Psoas muscle (tissue), 7 donors: ENCODE measurements at regions not wholly inside any gene's neighbourhood (a gene's known extent, or its start where the extent isn't known, plus 50 kb on each side); places are given as distances from the start of the nearest gene placed in this dataset.
A peak's percentile ranks its signal among the peaks of the same experiment; 100 is the strongest.

Source experiments
- ATAC-seq, 4 donors: fragments of 200-7000 bp; cut with Tn5 transposase; one replicate each; pipeline ENCODE4 v1.9.1; 2020; ENCODE audit warnings: moderate library complexity in 3 of 4, mild to moderate bottlenecking in 2 of 4
- DNase-seq, 2 donors: peaks; one replicate each; pipeline ENCODE4 v3.0.0-alpha.2; 2020
- H3K27ac ChIP-seq: fragments of 200-600 bp; one replicate; pipeline ENCODE4 v1.8.0; 2022
- H3K27me3 ChIP-seq, 3 donors: fragments of 200-600 bp in 1 of 3; one replicate each; pipeline versions ENCODE4 v1.6.1 to v1.8.0; 2013 to 2022; ENCODE audit warnings: low read length in 2 of 3, mild to moderate bottlenecking in 2 of 3, moderate library complexity in 1 of 3; ENCODE audit not compliant: insufficient read depth in 3 of 3
- H3K36me3 ChIP-seq, 2 donors: fragments of 200-600 bp in 1 of 2; one replicate each; pipeline versions ENCODE4 v1.6.1 to v1.8.0; 2013 to 2022; ENCODE audit warnings: low read depth in 1 of 2, mild to moderate bottlenecking in 1 of 2, moderate library complexity in 1 of 2; ENCODE audit not compliant: insufficient read depth in 1 of 2
- H3K4me1 ChIP-seq: fragments of 200-600 bp; one replicate; pipeline ENCODE4 v1.8.0; 2022
- H3K4me3 ChIP-seq: fragments of 200-600 bp; one replicate; pipeline ENCODE4 v1.8.0; 2022; ENCODE audit warnings: mild to moderate bottlenecking
- H3K9me3 ChIP-seq: fragments of 200-600 bp; one replicate; pipeline ENCODE4 v1.8.0; 2022
- WGBS, 3 donors: extraction: QIAGEN DNeasy Blood & Tissue Kit; methylation state at CpG; one replicate each; pipeline versions ENCODE4 v1.1.6 to v1.1.7; 2013; 5-methylcytosine and 5-hydroxymethylcytosine counted together
- intact Hi-C, 2 donors: fragments of 100-400 bp; cut with DNase I; formaldehyde crosslinking; loops; one replicate each; pipeline versions ENCODE4 v1.11.0 to v1.14.2; 2022
- TF ChIP-seq, protein P1 (sequence below): fragments of 200-600 bp; IDR thresholded peaks from one replicate; pipeline ENCODE4 v1.8.0; 2022; ENCODE audit warnings: antibody characterized with exemption
- donor health status: healthy with polysubstance abuse.
- donor health status: DM: no; HTN: no; CAD: no; lungs with moderate emphysema.
- donor health status: Bipolar disorder and iron deficiency.
- donor health status: healthy.
- donor health status: DM: yes; HTN: yes; CAD: no.
- donor health status: DM: no; HTN: no; CAD: no.
- donor health status: DM: yes; HTN: yes; CAD: no.

GRCh38 chr5:89755024-89755423 lies 654.5 kb downstream of the CETN3 start:
- peaks cover 19% of the 10 kb centered on the region for H3K4me1 ChIP-seq
- 91 to 93% (median 93%) methylated on average over 2 of the region's 2 CpGs for WGBS, 3 donors
- TF ChIP-seq, protein P1, sequence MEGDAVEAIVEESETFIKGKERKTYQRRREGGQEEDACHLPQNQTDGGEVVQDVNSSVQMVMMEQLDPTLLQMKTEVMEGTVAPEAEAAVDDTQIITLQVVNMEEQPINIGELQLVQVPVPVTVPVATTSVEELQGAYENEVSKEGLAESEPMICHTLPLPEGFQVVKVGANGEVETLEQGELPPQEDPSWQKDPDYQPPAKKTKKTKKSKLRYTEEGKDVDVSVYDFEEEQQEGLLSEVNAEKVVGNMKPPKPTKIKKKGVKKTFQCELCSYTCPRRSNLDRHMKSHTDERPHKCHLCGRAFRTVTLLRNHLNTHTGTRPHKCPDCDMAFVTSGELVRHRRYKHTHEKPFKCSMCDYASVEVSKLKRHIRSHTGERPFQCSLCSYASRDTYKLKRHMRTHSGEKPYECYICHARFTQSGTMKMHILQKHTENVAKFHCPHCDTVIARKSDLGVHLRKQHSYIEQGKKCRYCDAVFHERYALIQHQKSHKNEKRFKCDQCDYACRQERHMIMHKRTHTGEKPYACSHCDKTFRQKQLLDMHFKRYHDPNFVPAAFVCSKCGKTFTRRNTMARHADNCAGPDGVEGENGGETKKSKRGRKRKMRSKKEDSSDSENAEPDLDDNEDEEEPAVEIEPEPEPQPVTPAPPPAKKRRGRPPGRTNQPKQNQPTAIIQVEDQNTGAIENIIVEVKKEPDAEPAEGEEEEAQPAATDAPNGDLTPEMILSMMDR = no peak
- no peaks in the 10 kb centered on the region for H3K27me3 ChIP-seq
- H3K36me3 ChIP-seq = no peaks in the 10 kb centered on the region
- intact Hi-C loops = no loop called here
- H3K27ac ChIP-seq = no peak overlapping the region
- H3K9me3 ChIP-seq = no peaks in the 10 kb centered on the region
- ATAC-seq (no peak), DNase-seq (no peak)
- no peak overlapping the region for H3K4me3 ChIP-seq

DNA sequence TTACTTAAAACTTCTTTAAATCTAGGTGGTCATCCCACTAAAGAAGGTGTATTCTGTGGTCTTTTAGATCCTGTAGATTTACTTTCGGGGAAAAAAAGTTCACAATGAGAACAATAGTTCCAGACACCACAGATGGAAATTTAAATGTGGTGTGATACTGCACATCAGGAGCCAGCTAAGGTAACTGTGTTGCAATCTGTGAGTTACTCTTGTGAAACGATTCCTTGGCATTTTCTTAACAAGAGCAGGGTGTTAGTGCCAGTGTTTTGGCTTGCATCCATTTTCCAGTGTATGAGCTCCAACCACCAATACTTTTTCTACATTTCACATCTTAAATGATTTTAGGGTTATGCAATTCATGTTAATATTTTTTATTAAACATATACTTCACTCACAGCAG lies 674.5 kb downstream of the CETN3 start:
- Histone ChIP-seq H3K36me3 (no peaks in the 10 kb centered on the region), H3K9me3 (no peaks in the 10 kb centered on the region), H3K27me3 (no peaks in the 10 kb centered on the region), H3K27ac (no peak overlapping the region), H3K4me3 (no peak overlapping the region), H3K4me1 (peaks cover 34% of the 10 kb centered on the region)
- DNase-seq (no peak), ATAC-seq (peak in 3 of 4 donors; percentile 44 to 80 (median 73))
- 41 to 55% (median 54%) methylated on average over 2 of the region's 2 CpGs for WGBS, 3 donors
- TF ChIP-seq, protein P1 = no peak
- intact Hi-C loops = no loop called here

DNA sequence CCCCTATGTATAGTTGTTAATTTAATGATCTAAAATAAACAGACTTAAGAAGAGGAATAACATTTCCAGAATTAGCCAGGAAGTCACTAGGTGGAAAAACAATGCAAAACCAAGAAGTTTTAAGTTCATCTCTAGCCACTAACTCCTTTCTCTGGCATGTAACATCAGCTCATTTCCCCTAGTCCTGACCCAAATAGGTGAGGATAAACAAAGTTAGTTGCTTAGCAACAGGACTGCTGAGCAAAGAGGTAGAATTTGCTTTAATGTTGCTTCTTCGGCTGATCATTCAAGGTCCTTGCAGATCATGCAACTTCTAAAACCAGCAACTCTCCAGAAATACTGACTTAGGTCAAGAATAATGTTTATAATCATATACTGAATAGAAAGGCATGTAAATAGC lies 675.8 kb downstream of the CETN3 start:
- H3K36me3 ChIP-seq = no peaks in the 10 kb centered on the region
- peaks cover 41% of the 10 kb centered on the region for H3K4me1 ChIP-seq
- no peak overlapping the region for H3K4me3 ChIP-seq
- intact Hi-C loops = no loop called here
- no peak for DNase-seq
- ATAC-seq = no peak
- H3K27ac ChIP-seq = no peak overlapping the region
- WGBS, 3 donors = 28 to 47% (median 38%) methylated on average over 1 of the region's 1 CpG
- no peaks in the 10 kb centered on the region for H3K27me3 ChIP-seq
- no peaks in the 10 kb centered on the region for H3K9me3 ChIP-seq
- TF ChIP-seq, protein P1 = no peak

GRCh38 chr5:89729623-89730301 lies 679.8 kb downstream of the CETN3 start:
- TF ChIP-seq, protein P1 = peak; percentile 38
- DNase-seq = no peak
- 65 to 92% (median 73%) methylated on average over 2 of the region's 2 CpGs for WGBS, 3 donors
- intact Hi-C loops = loop anchor here in 1 of 2 donors (5.0 to 10.0 kb wide), 2 partner anchors 272 to 295 kb away; no protein-coding TSS in a partner anchor
- H3K27me3 ChIP-seq = no peaks in the 10 kb centered on the region
- H3K4me3 ChIP-seq = no peak overlapping the region
- H3K4me1 ChIP-seq = peaks cover 55% of the 10 kb centered on the region
- peak in 3 of 4 donors; percentile 33 to 61 (median 59) for ATAC-seq
- H3K9me3 ChIP-seq = no peaks in the 10 kb centered on the region
- no peaks in the 10 kb centered on the region for H3K36me3 ChIP-seq
- H3K27ac ChIP-seq = peak overlapping the region; percentile 48

DNA sequence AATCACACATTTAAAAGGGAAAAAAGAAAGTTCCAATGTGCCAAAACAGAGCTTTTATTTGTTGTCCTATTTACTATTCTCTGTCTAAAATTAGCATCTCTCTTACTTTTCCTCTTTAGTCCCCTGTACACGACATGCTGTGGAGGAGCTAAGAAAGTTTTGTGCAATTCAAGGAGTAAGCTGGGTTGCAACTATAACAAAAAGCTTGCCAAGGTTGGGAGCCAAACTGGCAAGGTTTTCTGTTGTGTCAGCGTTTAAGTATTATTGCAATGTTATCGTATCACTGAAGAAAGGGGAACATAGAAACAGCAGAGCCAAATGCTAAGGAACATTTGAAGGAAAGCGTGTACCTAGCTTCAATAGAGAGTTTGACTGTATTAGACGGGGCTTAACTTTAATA lies 680.8 kb downstream of the CETN3 start:
- H3K27me3 ChIP-seq = no peaks in the 10 kb centered on the region
- H3K36me3 ChIP-seq = no peaks in the 10 kb centered on the region
- DNase-seq (peak; percentile 11 to 39), ATAC-seq (peak; percentile 57 to 91 (median 74))
- WGBS, 3 donors = 7 to 8% (median 8%) methylated on average over 5 of the region's 5 CpGs
- intact Hi-C loops = loop anchor here in 1 of 2 donors (5.0 to 10.0 kb wide), 2 partner anchors 271 to 294 kb away; no protein-coding TSS in a partner anchor
- H3K9me3 ChIP-seq = no peaks in the 10 kb centered on the region
- peaks cover 55% of the 10 kb centered on the region for H3K4me1 ChIP-seq
- H3K27ac ChIP-seq = peak overlapping the region; percentile 48
- peak overlapping the region; percentile 6 for H3K4me3 ChIP-seq
- TF ChIP-seq, protein P1 = no peak
